Parathyroid adenoma (tissue), 2 donors: ENCODE measurements at regions not wholly inside any gene's neighbourhood (a gene's known extent, or its start where the extent isn't known, plus 50 kb on each side); places are given as distances from the start of the nearest gene placed in this dataset.

Experiments used
- H2AFZ ChIP-seq: fragments of 300-600 bp; sonication (generic); one replicate; pipeline ENCODE4 v1.7.0; 2017; ENCODE audit warnings: antibody characterized with exemption, mild to moderate bottlenecking
- H3K27ac ChIP-seq: fragments of 300-600 bp; sonication (generic); one replicate; pipeline ENCODE4 v1.7.0; 2017
- H3K27me3 ChIP-seq: fragments of 300-600 bp; sonication (generic); one replicate; pipeline ENCODE4 v1.7.0; 2017; ENCODE audit warnings: low read length; ENCODE audit not compliant: control insufficient read depth, insufficient read depth
- H3K36me3 ChIP-seq: fragments of 300-600 bp; sonication (generic); one replicate; pipeline ENCODE4 v1.7.0; 2017; ENCODE audit warnings: low read length; ENCODE audit not compliant: control insufficient read depth, insufficient read depth
- H3K4me1 ChIP-seq: fragments of 300-600 bp; sonication (generic); one replicate; pipeline ENCODE4 v1.7.0; 2017; ENCODE audit warnings: control low read depth
- H3K4me2 ChIP-seq: fragments of 300-600 bp; sonication (generic); one replicate; pipeline ENCODE4 v1.7.0; 2017; ENCODE audit warnings: low read length
- H3K4me3 ChIP-seq: fragments of 300-600 bp; sonication (generic); one replicate; pipeline ENCODE4 v1.7.0; 2017; ENCODE audit warnings: low read depth, low read length
- H3K79me2 ChIP-seq: fragments of 300-600 bp; sonication (generic); one replicate; pipeline ENCODE4 v1.7.0; 2017; ENCODE audit warnings: control low read depth
- H3K9ac ChIP-seq: fragments of 300-600 bp; sonication (generic); one replicate; pipeline ENCODE4 v1.7.0; 2017; ENCODE audit warnings: mild to moderate bottlenecking
- H3K9me3 ChIP-seq: fragments of 300-600 bp; sonication (generic); one replicate; pipeline ENCODE4 v1.7.0; 2017; ENCODE audit warnings: low read length; ENCODE audit not compliant: control insufficient read depth
- TF ChIP-seq, protein P1 (sequence below): fragments of 300-600 bp; sonication (generic); IDR thresholded peaks from one replicate; pipeline ENCODE4 v1.7.0; 2017; ENCODE audit warnings: antibody characterized with exemption, mild to moderate bottlenecking
- donor health status: primary hyperparathyroidism.

- no peak overlapping the region for H3K4me3 ChIP-seq
- no peaks in the 10 kb centered on the region for H3K4me1 ChIP-seq
- H3K27ac ChIP-seq, result no peak overlapping the region
- no peaks in the 10 kb centered on the region for H3K27me3 ChIP-seq
- H3K9ac ChIP-seq, result no peak overlapping the region
- no peaks in the 10 kb centered on the region for H3K36me3 ChIP-seq
- H2AFZ ChIP-seq, result no peak overlapping the region
- no peak overlapping the region for H3K4me2 ChIP-seq
- no peaks in the 10 kb centered on the region for H3K79me2 ChIP-seq
- H3K9me3 ChIP-seq, result no peaks in the 10 kb centered on the region
- TF ChIP-seq, protein P1, sequence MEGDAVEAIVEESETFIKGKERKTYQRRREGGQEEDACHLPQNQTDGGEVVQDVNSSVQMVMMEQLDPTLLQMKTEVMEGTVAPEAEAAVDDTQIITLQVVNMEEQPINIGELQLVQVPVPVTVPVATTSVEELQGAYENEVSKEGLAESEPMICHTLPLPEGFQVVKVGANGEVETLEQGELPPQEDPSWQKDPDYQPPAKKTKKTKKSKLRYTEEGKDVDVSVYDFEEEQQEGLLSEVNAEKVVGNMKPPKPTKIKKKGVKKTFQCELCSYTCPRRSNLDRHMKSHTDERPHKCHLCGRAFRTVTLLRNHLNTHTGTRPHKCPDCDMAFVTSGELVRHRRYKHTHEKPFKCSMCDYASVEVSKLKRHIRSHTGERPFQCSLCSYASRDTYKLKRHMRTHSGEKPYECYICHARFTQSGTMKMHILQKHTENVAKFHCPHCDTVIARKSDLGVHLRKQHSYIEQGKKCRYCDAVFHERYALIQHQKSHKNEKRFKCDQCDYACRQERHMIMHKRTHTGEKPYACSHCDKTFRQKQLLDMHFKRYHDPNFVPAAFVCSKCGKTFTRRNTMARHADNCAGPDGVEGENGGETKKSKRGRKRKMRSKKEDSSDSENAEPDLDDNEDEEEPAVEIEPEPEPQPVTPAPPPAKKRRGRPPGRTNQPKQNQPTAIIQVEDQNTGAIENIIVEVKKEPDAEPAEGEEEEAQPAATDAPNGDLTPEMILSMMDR, result no peak
These were observed 695.6 kb upstream of the IGFBP3 start for GRCh38 chr7:46616636-46617035.

- no peak overlapping the region for H3K4me3 ChIP-seq
- H3K9me3 ChIP-seq, result no peaks in the 10 kb centered on the region
- H3K4me2 ChIP-seq, result no peak overlapping the region
- H3K27ac ChIP-seq, result no peak overlapping the region
- TF ChIP-seq, protein P1, result no peak
- no peaks in the 10 kb centered on the region for H3K4me1 ChIP-seq
- H3K9ac ChIP-seq, result no peak overlapping the region
- no peaks in the 10 kb centered on the region for H3K36me3 ChIP-seq
- H3K79me2 ChIP-seq, result no peaks in the 10 kb centered on the region
- H3K27me3 ChIP-seq, result no peaks in the 10 kb centered on the region
- H2AFZ ChIP-seq, result no peak overlapping the region
These were observed 692.5 kb upstream of the IGFBP3 start for GRCh38 chr7:46613551-46613950.

DNA sequence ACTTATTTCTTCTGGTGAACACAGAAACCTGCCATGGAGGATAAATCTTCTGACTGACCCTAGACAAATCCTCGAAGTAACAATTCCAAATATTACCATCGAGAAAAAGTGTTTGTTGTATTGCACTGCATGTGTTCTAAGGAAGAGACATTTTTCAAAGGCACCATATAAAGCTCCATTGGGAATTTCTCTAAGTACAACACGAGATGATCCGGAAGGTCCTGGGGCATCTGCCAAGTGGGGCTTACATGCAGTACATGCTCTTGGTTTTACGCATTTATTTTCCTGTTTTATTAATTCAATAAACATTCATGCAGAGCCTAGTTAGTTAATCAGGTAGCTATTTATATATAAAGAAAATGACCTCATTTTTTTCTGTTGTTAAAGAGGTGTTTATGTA is 692.0 kb upstream of the IGFBP3 start:
- H3K4me3 ChIP-seq, result no peak overlapping the region

DNA sequence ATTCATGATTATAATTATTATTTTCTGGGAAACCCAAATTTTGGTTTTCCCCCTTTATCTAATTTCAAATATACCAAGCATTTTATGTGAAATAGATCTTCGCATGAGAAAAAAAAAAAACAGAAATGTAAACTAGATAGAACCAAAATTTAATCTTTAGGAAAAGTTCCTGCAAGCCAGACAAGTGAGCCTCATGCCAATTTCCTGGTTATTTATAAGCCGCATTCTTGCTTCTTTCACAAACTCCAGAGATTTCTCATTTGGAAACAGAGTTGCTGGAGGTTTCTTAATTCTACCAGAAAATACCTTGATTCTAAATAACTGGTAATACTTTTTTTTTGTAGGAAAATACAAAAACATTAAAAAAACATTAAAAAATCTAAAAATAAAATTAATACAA is 690.4 kb upstream of the IGFBP3 start:
- no peak overlapping the region for H3K4me2 ChIP-seq
- TF ChIP-seq, protein P1, result no peak
- H3K4me3 ChIP-seq, result no peak overlapping the region
- no peak overlapping the region for H2AFZ ChIP-seq
- no peaks in the 10 kb centered on the region for H3K79me2 ChIP-seq
- H3K4me1 ChIP-seq, result no peaks in the 10 kb centered on the region
- no peak overlapping the region for H3K27ac ChIP-seq
- H3K36me3 ChIP-seq, result no peaks in the 10 kb centered on the region
- H3K9me3 ChIP-seq, result no peaks in the 10 kb centered on the region
- H3K9ac ChIP-seq, result no peak overlapping the region
- H3K27me3 ChIP-seq, result no peaks in the 10 kb centered on the region

More for the DNA sequence above, 692.0 kb upstream of the IGFBP3 start:
- TF ChIP-seq, protein P1, result no peak
- Histone ChIP-seq H3K36me3 (no peaks in the 10 kb centered on the region), H3K9ac (no peak overlapping the region), H3K27ac (no peak overlapping the region), H3K4me2 (no peak overlapping the region), H3K4me1 (no peaks in the 10 kb centered on the region), H2AFZ (no peak overlapping the region), H3K9me3 (no peaks in the 10 kb centered on the region), H3K79me2 (no peaks in the 10 kb centered on the region), H3K27me3 (no peaks in the 10 kb centered on the region)

DNA sequence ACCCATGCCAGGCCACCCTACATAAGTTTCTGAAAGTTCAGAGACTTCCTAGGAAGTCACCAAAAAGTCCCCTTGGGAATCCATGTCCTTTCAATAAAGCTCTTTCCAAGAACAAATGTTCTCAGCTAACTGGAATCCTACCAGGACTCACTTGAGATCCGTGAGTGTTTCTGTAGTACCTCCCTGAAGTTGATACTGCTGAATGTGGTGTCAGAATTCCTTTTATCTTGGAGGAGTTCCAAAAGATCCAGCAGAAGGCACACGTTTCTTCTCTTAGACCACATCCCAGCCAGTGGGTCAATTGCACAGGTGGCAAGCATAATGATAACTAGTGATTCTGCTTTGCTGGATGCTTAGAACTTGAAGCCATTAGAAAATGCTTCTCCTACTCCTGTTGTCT is 689.7 kb upstream of the IGFBP3 start:
- Histone ChIP-seq H3K27me3 (no peaks in the 10 kb centered on the region), H3K9ac (no peak overlapping the region), H3K4me1 (no peaks in the 10 kb centered on the region), H3K36me3 (no peaks in the 10 kb centered on the region), H3K79me2 (no peaks in the 10 kb centered on the region), H3K4me2 (no peak overlapping the region), H3K9me3 (no peaks in the 10 kb centered on the region), H2AFZ (no peak overlapping the region), H3K27ac (no peak overlapping the region), H3K4me3 (no peak overlapping the region)
- TF ChIP-seq, protein P1, result no peak
